RWPE2 (cell line): ENCODE measurements at regions not wholly inside any gene's neighbourhood (a gene's known extent, or its start where the extent isn't known, plus 50 kb on each side); places are given as distances from the start of the nearest gene placed in this dataset.

Source experiments
- ATAC-seq: fragments of 200-7000 bp; cut with Tn5 transposase; 3 replicates; pipeline ENCODE4 v1.9.1; 2021; ENCODE audit warnings: low read depth
- DNase-seq: peaks from one replicate; pipeline ENCODE4 v3.0.0-alpha.2; 2020; ENCODE audit warnings: low spot score
- H3K27ac ChIP-seq: fragments of 450-650 bp; 2 replicates; pipeline ENCODE4 v1.5.1; 2017; ENCODE audit warnings: mild to moderate bottlenecking; ENCODE audit not compliant: poor library complexity, severe bottlenecking
- H3K27me3 ChIP-seq: fragments of 250-450 bp; sonication (Bioruptor Pico); 2 replicates; pipeline ENCODE4 v1.5.1; 2021; ENCODE audit warnings: mild to moderate bottlenecking, moderate library complexity; ENCODE audit not compliant: insufficient read depth, poor library complexity, severe bottlenecking
- H3K36me3 ChIP-seq: fragments of 250-450 bp; sonication (Bioruptor Pico); 2 replicates; pipeline ENCODE4 v1.5.1; 2020; ENCODE audit warnings: low read depth, mild to moderate bottlenecking, moderate library complexity
- H3K4me1 ChIP-seq: fragments of 250-450 bp; sonication (Bioruptor Pico); 2 replicates; pipeline ENCODE4 v1.5.1; 2021; ENCODE audit warnings: mild to moderate bottlenecking, moderate library complexity; ENCODE audit not compliant: insufficient read depth, poor library complexity, severe bottlenecking
- H3K4me3 ChIP-seq: fragments of 250-450 bp; sonication (Bioruptor Pico); 2 replicates; pipeline ENCODE4 v1.5.1; 2021; ENCODE audit warnings: mild to moderate bottlenecking, moderate library complexity; ENCODE audit not compliant: severe bottlenecking
- H3K9me3 ChIP-seq: fragments of 250-450 bp; sonication (Bioruptor Pico); 2 replicates; pipeline ENCODE4 v1.5.1; 2021; ENCODE audit warnings: mild to moderate bottlenecking, moderate library complexity; ENCODE audit not compliant: severe bottlenecking
- CTCF ChIP-seq: fragments of 450-650 bp; IDR thresholded peaks from one replicate; pipeline ENCODE4 v1.5.1; 2017; ENCODE audit warnings: mild to moderate bottlenecking, moderate library complexity; ENCODE audit not compliant: poor library complexity, severe bottlenecking

DNA sequence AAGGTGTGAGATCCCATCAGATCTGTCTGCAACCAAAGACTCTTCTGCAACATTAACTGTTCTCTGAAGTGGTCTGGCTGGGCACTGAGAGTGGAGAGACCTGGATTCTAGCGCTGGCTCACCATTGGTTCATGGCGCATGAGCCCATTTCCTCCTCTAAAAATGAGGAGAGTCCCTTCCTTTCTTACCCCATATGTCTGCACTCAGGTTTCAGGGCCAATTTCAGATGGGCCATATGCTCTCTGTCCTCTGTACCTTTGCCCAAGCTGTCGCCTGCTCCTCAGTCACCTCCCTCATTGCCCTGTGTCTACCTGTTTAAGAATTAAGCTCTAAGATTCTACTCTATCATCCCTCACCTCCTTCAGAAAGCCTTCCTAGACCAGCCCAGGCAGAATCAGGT lies 484.7 kb downstream of the INSC start:
- H3K36me3 ChIP-seq: no peaks in the 10 kb centered on the region
- TF ChIP-seq CTCF: no peak
- H3K4me1 ChIP-seq: no peaks in the 10 kb centered on the region
- H3K27me3 ChIP-seq: no peaks in the 10 kb centered on the region
- no peak for ATAC-seq
- no peak overlapping the region for H3K4me3 ChIP-seq
- no peak overlapping the region for H3K27ac ChIP-seq
- no peaks in the 10 kb centered on the region for H3K9me3 ChIP-seq
- DNase-seq: no peak

DNA sequence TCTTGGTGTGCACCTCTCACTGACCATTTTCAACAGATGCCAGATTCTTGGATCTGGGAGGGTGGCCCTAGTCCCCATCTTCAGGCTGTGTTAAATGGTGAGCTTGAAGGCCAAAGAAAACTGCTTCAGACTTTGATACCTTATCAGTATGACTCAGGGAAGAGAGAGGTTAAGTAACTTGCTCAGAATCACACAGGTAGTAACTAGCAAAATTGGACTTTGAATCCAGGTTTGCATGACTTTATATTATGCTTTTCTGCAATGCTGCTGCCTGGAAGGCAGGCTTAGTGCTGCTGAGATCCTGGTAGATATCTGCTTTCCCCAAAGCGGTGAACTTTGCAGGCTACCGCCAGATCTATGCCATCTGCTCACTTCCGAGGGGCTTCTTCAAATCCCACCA lies 487.3 kb downstream of the INSC start:
- DNase-seq: no peak
- no peak for ATAC-seq
- no peak for TF ChIP-seq CTCF
- H3K9me3 ChIP-seq: no peaks in the 10 kb centered on the region
- no peaks in the 10 kb centered on the region for H3K36me3 ChIP-seq
- H3K4me1 ChIP-seq: no peaks in the 10 kb centered on the region
- H3K27me3 ChIP-seq: no peaks in the 10 kb centered on the region
- no peak overlapping the region for H3K4me3 ChIP-seq
- no peak overlapping the region for H3K27ac ChIP-seq

- DNase-seq: no peak
- TF ChIP-seq CTCF: no peak
Observed at GRCh38 chr11:15602785-15603567, 488.3 kb downstream of the INSC start.

GRCh38 chr11:15605094-15605493 lies 490.4 kb downstream of the INSC start:
- DNase-seq (no peak), ATAC-seq (no peak)
- Histone ChIP-seq H3K4me1 (no peaks in the 10 kb centered on the region), H3K36me3 (no peaks in the 10 kb centered on the region), H3K9me3 (no peaks in the 10 kb centered on the region), H3K27me3 (no peaks in the 10 kb centered on the region), H3K4me3 (no peak overlapping the region), H3K27ac (no peak overlapping the region)
- TF ChIP-seq CTCF: no peak

More at GRCh38 chr11:15602785-15603567, 488.3 kb downstream of the INSC start:
- Histone ChIP-seq H3K9me3 (no peaks in the 10 kb centered on the region), H3K4me1 (no peaks in the 10 kb centered on the region), H3K36me3 (no peaks in the 10 kb centered on the region), H3K4me3 (no peak overlapping the region), H3K27ac (no peak overlapping the region), H3K27me3 (no peaks in the 10 kb centered on the region)
- ATAC-seq: no peak

DNA sequence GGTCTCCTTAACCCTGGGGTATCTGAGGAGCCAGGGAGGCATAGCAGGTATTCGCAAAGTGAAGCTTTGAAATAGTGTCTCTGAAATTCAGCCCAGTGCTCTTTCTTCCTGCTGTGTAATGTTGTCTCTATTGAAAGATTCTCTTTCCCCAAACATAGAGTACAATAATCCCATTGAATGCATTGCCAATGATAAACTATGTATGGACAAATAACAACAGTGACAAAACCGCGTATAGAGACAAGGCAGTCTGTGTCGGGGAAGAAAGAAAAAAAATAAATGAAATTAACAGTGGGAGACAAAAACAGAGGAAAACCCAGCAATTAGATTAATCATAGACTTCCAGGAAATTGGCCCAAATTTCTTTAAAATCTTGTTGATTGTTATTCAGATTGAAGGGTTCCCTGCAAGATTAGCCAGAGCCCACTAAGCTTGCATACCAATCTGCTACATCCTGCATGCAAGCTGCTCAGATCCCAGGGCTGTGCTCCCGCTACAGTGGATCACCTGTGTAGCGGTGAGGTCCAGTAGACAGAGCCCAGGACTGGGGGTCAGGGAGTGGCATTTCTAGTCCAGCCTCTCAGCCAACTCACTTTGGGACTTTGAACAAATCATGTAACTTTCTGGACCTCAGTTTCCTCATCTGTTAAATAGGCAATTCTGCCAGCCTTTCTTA lies 492.8 kb downstream of the INSC start:
- H3K4me3 ChIP-seq: no peak overlapping the region
- no peaks in the 10 kb centered on the region for H3K36me3 ChIP-seq
- ATAC-seq (no peak), DNase-seq (no peak)
- no peak for TF ChIP-seq CTCF
- H3K27me3 ChIP-seq: no peaks in the 10 kb centered on the region
- H3K4me1 ChIP-seq: no peaks in the 10 kb centered on the region
- H3K27ac ChIP-seq: no peak overlapping the region
- H3K9me3 ChIP-seq: no peaks in the 10 kb centered on the region
